ENCODE measurements at regions not wholly inside any gene's neighbourhood (a gene's known extent, or its start where the extent isn't known, plus 50 kb on each side); places are given as distances from the start of the nearest gene placed in this dataset.

GRCh38 chr7:50939021-50939420 is 156.3 kb upstream of the GRB10 start:
- Histone ChIP-seq H3K4me3 (ENCODE audit: low read depth in 2 of 2, low read length in 2 of 2) (no peak overlapping the region), H3K27ac (ENCODE audit: low read length) (no peak overlapping the region), H3K9me3 (ENCODE audit: control insufficient read depth, insufficient read depth, low read depth, low read length) (peaks cover 3% of the 10 kb centered on the region; the same call in 1 of the 2 replicates), H3K36me3 (ENCODE audit: control insufficient read depth, insufficient read depth, low read length) (no peaks in the 10 kb centered on the region), H3K27me3 (ENCODE audit: control insufficient read depth, insufficient read depth, low read length) (0 out of 2 replicates have a peak, but pooled peaks cover 2% of the 10 kb centered on the region), H3K4me1 (ENCODE audit: control insufficient read depth, insufficient read depth, low read length) (no peaks in the 10 kb centered on the region)
- in situ Hi-C loops (cut with HindIII; ENCODE audit: low pct_unique_long_range_greater_than_20kb, low sequenced_read_pairs) (no loop called here), intact Hi-C loops (cut with micrococcal nuclease; ENCODE audit: unreplicated experiment) (no loop called here)
- no TSS peak for BruUV-seq (replicated peaks)
- no peak for DNase-seq (ENCODE audit: low read depth, low spot score)
- ChIA-PET POLR2A (no interaction called here), CTCF (no interaction called here)
- TF ChIP-seq, protein P1, sequence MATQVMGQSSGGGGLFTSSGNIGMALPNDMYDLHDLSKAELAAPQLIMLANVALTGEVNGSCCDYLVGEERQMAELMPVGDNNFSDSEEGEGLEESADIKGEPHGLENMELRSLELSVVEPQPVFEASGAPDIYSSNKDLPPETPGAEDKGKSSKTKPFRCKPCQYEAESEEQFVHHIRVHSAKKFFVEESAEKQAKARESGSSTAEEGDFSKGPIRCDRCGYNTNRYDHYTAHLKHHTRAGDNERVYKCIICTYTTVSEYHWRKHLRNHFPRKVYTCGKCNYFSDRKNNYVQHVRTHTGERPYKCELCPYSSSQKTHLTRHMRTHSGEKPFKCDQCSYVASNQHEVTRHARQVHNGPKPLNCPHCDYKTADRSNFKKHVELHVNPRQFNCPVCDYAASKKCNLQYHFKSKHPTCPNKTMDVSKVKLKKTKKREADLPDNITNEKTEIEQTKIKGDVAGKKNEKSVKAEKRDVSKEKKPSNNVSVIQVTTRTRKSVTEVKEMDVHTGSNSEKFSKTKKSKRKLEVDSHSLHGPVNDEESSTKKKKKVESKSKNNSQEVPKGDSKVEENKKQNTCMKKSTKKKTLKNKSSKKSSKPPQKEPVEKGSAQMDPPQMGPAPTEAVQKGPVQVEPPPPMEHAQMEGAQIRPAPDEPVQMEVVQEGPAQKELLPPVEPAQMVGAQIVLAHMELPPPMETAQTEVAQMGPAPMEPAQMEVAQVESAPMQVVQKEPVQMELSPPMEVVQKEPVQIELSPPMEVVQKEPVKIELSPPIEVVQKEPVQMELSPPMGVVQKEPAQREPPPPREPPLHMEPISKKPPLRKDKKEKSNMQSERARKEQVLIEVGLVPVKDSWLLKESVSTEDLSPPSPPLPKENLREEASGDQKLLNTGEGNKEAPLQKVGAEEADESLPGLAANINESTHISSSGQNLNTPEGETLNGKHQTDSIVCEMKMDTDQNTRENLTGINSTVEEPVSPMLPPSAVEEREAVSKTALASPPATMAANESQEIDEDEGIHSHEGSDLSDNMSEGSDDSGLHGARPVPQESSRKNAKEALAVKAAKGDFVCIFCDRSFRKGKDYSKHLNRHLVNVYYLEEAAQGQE (IDR thresholded peaks at IDR 0.05; ENCODE audit: insufficient read depth in 1 of 2, low read depth in 2 of 2, low read length in 1 of 2), result no peak
- TF ChIP-seq CTCF (IDR thresholded peaks at IDR 0.05) (no peak), SIN3A (IDR thresholded peaks at IDR 0.05; ENCODE audit: borderline replicate concordance, insufficient read depth, low read depth, low read length) (no peak), POLR2AphosphoS5 (IDR thresholded peaks at IDR 0.05; ENCODE audit: low read depth, low read length) (no peak), TCF7L2 (IDR thresholded peaks at IDR 0.05; ENCODE audit: low read depth, low read length) (no peak)
- ATAC-seq, result no peak

GRCh38 chr7:50937727-50938126 is 155.0 kb upstream of the GRB10 start:
- ChIA-PET CTCF (no interaction called here), POLR2A (no interaction called here)
- no peak for DNase-seq (ENCODE audit: low read depth, low spot score)
- intact Hi-C loops (cut with micrococcal nuclease; ENCODE audit: unreplicated experiment) (no loop called here), in situ Hi-C loops (cut with HindIII; ENCODE audit: low pct_unique_long_range_greater_than_20kb, low sequenced_read_pairs) (no loop called here)
- no peaks in the 10 kb centered on the region for H3K36me3 ChIP-seq (ENCODE audit: control insufficient read depth, insufficient read depth, low read length)
- no peak for ATAC-seq
- TF ChIP-seq CTCF (IDR thresholded peaks at IDR 0.05), result no peak
- no peak for TF ChIP-seq TCF7L2 (IDR thresholded peaks at IDR 0.05; ENCODE audit: low read depth, low read length)
- no peak for TF ChIP-seq SIN3A (IDR thresholded peaks at IDR 0.05; ENCODE audit: borderline replicate concordance, insufficient read depth, low read depth, low read length)
- no peak for TF ChIP-seq POLR2AphosphoS5 (IDR thresholded peaks at IDR 0.05; ENCODE audit: low read depth, low read length)
- TF ChIP-seq, protein P1 (IDR thresholded peaks at IDR 0.05; ENCODE audit: insufficient read depth in 1 of 2, low read depth in 2 of 2, low read length in 1 of 2), result no peak
- H3K27me3 ChIP-seq (ENCODE audit: control insufficient read depth, insufficient read depth, low read length), result 0 out of 2 replicates have a peak, but pooled peaks cover 4% of the 10 kb centered on the region
- H3K27ac ChIP-seq (ENCODE audit: low read length), result no peak overlapping the region
- H3K4me1 ChIP-seq (ENCODE audit: control insufficient read depth, insufficient read depth, low read length), result no peaks in the 10 kb centered on the region
- BruUV-seq (replicated peaks), result no TSS peak
- no peak overlapping the region for H3K4me3 ChIP-seq (ENCODE audit: low read depth in 2 of 2, low read length in 2 of 2)
- peaks cover 3% of the 10 kb centered on the region for H3K9me3 ChIP-seq (ENCODE audit: control insufficient read depth, insufficient read depth, low read depth, low read length)
